ENCODE measurements at regions not wholly inside any gene's neighbourhood (a gene's known extent, or its start where the extent isn't known, plus 50 kb on each side); places are given as distances from the start of the nearest gene placed in this dataset.
A peak's percentile ranks its signal among the peaks of the same experiment; 100 is the strongest.

- H3K4me3 ChIP-seq (ENCODE audit: low read depth, low read length), result no peak overlapping the region
- TF ChIP-seq, protein P1, sequence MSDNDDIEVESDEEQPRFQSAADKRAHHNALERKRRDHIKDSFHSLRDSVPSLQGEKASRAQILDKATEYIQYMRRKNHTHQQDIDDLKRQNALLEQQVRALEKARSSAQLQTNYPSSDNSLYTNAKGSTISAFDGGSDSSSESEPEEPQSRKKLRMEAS (IDR thresholded peaks at IDR 0.05; ENCODE audit: low read depth, low read length), result no peak
- no peak for TF ChIP-seq CTCF (IDR thresholded peaks at IDR 0.05; ENCODE audit: low read depth, low read length)
- no peak for TF ChIP-seq MYC (IDR thresholded peaks at IDR 0.05; ENCODE audit: low read depth, low read length)
- no peak for TF ChIP-seq POLR2A (IDR thresholded peaks at IDR 0.05; ENCODE audit: extremely low read depth, insufficient read length)
- no peak for DNase-seq (ENCODE audit: low read depth)
Observed at GRCh38 chr1:192862271-192862670, 53.4 kb downstream of the RGS2 start.

GRCh38 chr1:192866241-192866868 lies 57.5 kb downstream of the RGS2 start:
- peak; percentile 45 for DNase-seq (ENCODE audit: low read depth)
- no peak for TF ChIP-seq MYC (IDR thresholded peaks at IDR 0.05; ENCODE audit: low read depth, low read length)
- TF ChIP-seq, protein P1 (IDR thresholded peaks at IDR 0.05; ENCODE audit: low read depth, low read length), result no peak
- TF ChIP-seq CTCF (IDR thresholded peaks at IDR 0.05; ENCODE audit: low read depth, low read length), result no peak
- no peak for TF ChIP-seq POLR2A (IDR thresholded peaks at IDR 0.05; ENCODE audit: extremely low read depth, insufficient read length)
- H3K4me3 ChIP-seq (ENCODE audit: low read depth, low read length), result no peak overlapping the region

GRCh38 chr1:192867180-192867579 lies 58.3 kb downstream of the RGS2 start:
- no peak for DNase-seq (ENCODE audit: low read depth)
- TF ChIP-seq CTCF (IDR thresholded peaks at IDR 0.05; ENCODE audit: low read depth, low read length) (no peak), MYC (IDR thresholded peaks at IDR 0.05; ENCODE audit: low read depth, low read length) (no peak), POLR2A (IDR thresholded peaks at IDR 0.05; ENCODE audit: extremely low read depth, insufficient read length) (no peak)
- TF ChIP-seq, protein P1 (IDR thresholded peaks at IDR 0.05; ENCODE audit: low read depth, low read length), result no peak
- no peak overlapping the region for H3K4me3 ChIP-seq (ENCODE audit: low read depth, low read length)

DNA sequence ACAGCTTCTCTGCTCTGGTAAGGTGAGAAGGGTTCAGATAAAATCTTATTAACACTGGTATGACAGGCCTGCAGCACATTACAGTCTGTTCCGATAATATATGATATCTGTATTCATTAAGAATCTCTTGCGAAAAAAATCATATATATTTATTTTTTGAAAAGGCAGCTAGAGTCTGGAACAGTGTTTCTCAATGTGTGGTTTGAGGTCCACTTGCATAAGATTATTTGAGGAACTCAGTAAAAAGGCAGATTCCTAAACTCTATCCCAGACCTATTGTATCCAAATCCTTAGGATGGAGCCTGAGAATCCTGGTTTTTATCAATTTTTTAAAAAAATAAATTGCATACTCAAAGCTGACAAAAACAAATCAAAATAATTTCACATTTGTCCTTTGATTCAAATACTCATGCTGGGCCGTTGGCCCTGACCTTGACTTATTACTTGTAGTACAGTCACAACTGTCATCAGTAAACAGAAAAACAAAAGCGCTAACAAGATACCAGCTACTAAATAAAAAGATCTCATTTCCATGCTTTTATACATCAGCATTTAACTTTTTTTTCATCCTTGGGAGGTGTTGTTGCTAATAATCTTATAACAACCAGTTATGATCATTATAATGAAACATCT lies 60.6 kb downstream of the RGS2 start:
- DNase-seq (ENCODE audit: low read depth), result peak; percentile 32
- TF ChIP-seq POLR2A (IDR thresholded peaks at IDR 0.05; ENCODE audit: extremely low read depth, insufficient read length), result no peak
- TF ChIP-seq CTCF (IDR thresholded peaks at IDR 0.05; ENCODE audit: low read depth, low read length), result no peak
- TF ChIP-seq MYC (IDR thresholded peaks at IDR 0.05; ENCODE audit: low read depth, low read length), result no peak
- TF ChIP-seq, protein P1 (IDR thresholded peaks at IDR 0.05; ENCODE audit: low read depth, low read length), result no peak
- no peak overlapping the region for H3K4me3 ChIP-seq (ENCODE audit: low read depth, low read length)

GRCh38 chr1:192872010-192872409 lies 63.2 kb downstream of the RGS2 start:
- no peak overlapping the region for H3K4me3 ChIP-seq (ENCODE audit: low read depth, low read length)
- DNase-seq (ENCODE audit: low read depth), result no peak
- TF ChIP-seq CTCF (IDR thresholded peaks at IDR 0.05; ENCODE audit: low read depth, low read length), result no peak
- TF ChIP-seq, protein P1 (IDR thresholded peaks at IDR 0.05; ENCODE audit: low read depth, low read length), result no peak
- no peak for TF ChIP-seq MYC (IDR thresholded peaks at IDR 0.05; ENCODE audit: low read depth, low read length)
- no peak for TF ChIP-seq POLR2A (IDR thresholded peaks at IDR 0.05; ENCODE audit: extremely low read depth, insufficient read length)
